K562 (cell line): ENCODE measurements at regions not wholly inside any gene's neighbourhood (a gene's known extent, or its start where the extent isn't known, plus 50 kb on each side); places are given as distances from the start of the nearest gene placed in this dataset.

Source experiments
- CBFA2T3 ChIP-seq: fragments of 450-650 bp; IDR thresholded peaks from 2 replicates; pipeline ENCODE4 v1.6.1; 2017
- CBX5 ChIP-seq: IDR thresholded peaks from 2 replicates; pipeline ENCODE4 v1.6.1; 2014; ENCODE audit warnings: low read depth, borderline replicate concordance
- CHD4 ChIP-seq: fragments of 200-600 bp; sonication (generic); IDR thresholded peaks from 3 replicates; pipeline ENCODE4 v1.6.1; 2012; ENCODE audit warnings: low read depth, mild to moderate bottlenecking, mixed read lengths, low read length, inconsistent platforms; ENCODE audit not compliant: insufficient read depth, insufficient replicate concordance, poor library complexity, severe bottlenecking
- ERF ChIP-seq: fragments of 450-650 bp; formaldehyde crosslinking; IDR thresholded peaks from 2 replicates; pipeline ENCODE4 v1.4.0; 2020; ENCODE audit warnings: mild to moderate bottlenecking, mixed read lengths
- ETS2 ChIP-seq: IDR thresholded peaks from 2 replicates; pipeline ENCODE4 v1.6.1; 2016; ENCODE audit warnings: borderline replicate concordance, missing genetic modification characterization, mild to moderate bottlenecking, moderate library complexity, missing compliant biosample characterization; ENCODE audit not compliant: poor library complexity, severe bottlenecking
- FOSL1 ChIP-seq: fragments of 200-800 bp; sonication (Bioruptor generic); conservative IDR thresholded peaks from 2 replicates; pipeline ENCODE4 v1.6.1; 2016; ENCODE audit warnings: missing genetic modification characterization, missing compliant biosample characterization
- ZNF174 ChIP-seq: fragments of 250-450 bp; sonication (Bioruptor Pico); IDR thresholded peaks from 2 replicates; pipeline ENCODE4 v1.4.0; 2020; ENCODE audit warnings: mild to moderate bottlenecking
- TF ChIP-seq, protein P1 (sequence below): fragments of 250-450 bp; sonication (Bioruptor Pico); IDR thresholded peaks from 2 replicates; pipeline ENCODE4 v1.4.0; 2020

DNA sequence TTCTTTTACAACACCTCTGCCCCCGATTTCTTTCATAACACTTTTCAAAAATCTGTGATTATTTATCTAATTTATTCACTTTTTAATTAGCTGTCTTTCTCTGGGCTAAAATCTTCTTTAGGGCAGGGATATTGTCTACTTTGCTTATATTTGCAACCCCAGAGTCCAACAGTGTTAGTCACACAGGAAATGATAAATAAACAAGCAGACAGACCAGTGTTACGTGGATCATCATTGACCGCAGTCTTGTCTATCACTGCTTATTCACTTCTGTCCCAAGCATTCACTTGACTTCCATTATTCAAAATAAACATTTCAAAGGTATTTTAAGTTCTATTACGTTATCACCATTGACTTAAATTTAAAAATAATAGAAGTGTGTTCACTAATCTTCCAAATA lies 237.6 kb upstream of the UBE2E3 start (continued):
- TF ChIP-seq, protein P1, sequence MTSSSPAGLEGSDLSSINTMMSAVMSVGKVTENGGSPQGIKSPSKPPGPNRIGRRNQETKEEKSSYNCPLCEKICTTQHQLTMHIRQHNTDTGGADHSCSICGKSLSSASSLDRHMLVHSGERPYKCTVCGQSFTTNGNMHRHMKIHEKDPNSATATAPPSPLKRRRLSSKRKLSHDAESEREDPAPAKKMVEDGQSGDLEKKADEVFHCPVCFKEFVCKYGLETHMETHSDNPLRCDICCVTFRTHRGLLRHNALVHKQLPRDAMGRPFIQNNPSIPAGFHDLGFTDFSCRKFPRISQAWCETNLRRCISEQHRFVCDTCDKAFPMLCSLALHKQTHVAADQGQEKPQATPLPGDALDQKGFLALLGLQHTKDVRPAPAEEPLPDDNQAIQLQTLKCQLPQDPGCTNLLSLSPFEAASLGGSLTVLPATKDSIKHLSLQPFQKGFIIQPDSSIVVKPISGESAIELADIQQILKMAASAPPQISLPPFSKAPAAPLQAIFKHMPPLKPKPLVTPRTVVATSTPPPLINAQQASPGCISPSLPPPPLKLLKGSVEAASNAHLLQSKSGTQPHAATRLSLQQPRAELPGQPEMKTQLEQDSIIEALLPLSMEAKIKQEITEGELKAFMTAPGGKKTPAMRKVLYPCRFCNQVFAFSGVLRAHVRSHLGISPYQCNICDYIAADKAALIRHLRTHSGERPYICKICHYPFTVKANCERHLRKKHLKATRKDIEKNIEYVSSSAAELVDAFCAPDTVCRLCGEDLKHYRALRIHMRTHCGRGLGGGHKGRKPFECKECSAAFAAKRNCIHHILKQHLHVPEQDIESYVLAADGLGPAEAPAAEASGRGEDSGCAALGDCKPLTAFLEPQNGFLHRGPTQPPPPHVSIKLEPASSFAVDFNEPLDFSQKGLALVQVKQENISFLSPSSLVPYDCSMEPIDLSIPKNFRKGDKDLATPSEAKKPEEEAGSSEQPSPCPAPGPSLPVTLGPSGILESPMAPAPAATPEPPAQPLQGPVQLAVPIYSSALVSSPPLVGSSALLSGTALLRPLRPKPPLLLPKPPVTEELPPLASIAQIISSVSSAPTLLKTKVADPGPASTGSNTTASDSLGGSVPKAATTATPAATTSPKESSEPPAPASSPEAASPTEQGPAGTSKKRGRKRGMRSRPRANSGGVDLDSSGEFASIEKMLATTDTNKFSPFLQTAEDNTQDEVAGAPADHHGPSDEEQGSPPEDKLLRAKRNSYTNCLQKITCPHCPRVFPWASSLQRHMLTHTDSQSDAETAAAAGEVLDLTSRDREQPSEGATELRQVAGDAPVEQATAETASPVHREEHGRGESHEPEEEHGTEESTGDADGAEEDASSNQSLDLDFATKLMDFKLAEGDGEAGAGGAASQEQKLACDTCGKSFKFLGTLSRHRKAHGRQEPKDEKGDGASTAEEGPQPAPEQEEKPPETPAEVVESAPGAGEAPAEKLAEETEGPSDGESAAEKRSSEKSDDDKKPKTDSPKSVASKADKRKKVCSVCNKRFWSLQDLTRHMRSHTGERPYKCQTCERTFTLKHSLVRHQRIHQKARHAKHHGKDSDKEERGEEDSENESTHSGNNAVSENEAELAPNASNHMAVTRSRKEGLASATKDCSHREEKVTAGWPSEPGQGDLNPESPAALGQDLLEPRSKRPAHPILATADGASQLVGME, result no peak
- TF ChIP-seq ETS2, result no peak
- 0 out of 2 replicates have a peak, but pooled peaks have one; percentile 21 for TF ChIP-seq FOSL1 (tag)
- no peak for TF ChIP-seq CBX5
- no peak for TF ChIP-seq CHD4
- peak; percentile 31; the same call in 1 of the 2 replicates for TF ChIP-seq CBFA2T3
- no peak for TF ChIP-seq ZNF174 (CRISPR knock-in tag)
- no peak for TF ChIP-seq ERF (CRISPR knock-in tag)
